DLD1 (cell line): ENCODE measurements at regions not wholly inside any gene's neighbourhood (a gene's known extent, or its start where the extent isn't known, plus 50 kb on each side); places are given as distances from the start of the nearest gene placed in this dataset.

Source experiments
- in situ Hi-C: cut with HindIII; loops from 2 replicates; pipeline ENCODE4 v1.10.0; 2017; ENCODE audit warnings: low sequenced_read_pairs

GRCh38 chr20:11323816-11324215 lies 593.9 kb upstream of the BTBD3 start:
- in situ Hi-C loops = no loop called here

- in situ Hi-C loops = no loop called here
These were observed 592.7 kb upstream of the BTBD3 start for GRCh38 chr20:11324990-11325389.

- in situ Hi-C loops = no loop called here
These were observed 588.9 kb upstream of the BTBD3 start for GRCh38 chr20:11328839-11329238.

- in situ Hi-C loops = no loop called here
These were observed 588.4 kb upstream of the BTBD3 start for GRCh38 chr20:11329271-11329670.

- in situ Hi-C loops = no loop called here
These were observed 586.6 kb upstream of the BTBD3 start for GRCh38 chr20:11331096-11331495.

- in situ Hi-C loops = no loop called here
These were observed 585.3 kb upstream of the BTBD3 start for GRCh38 chr20:11332381-11332780.

GRCh38 chr20:11333634-11334033 lies 584.1 kb upstream of the BTBD3 start:
- in situ Hi-C loops = no loop called here

GRCh38 chr20:11337361-11338130 lies 580.1 kb upstream of the BTBD3 start:
- in situ Hi-C loops = no loop called here

- in situ Hi-C loops = no loop called here
These were observed 579.0 kb upstream of the BTBD3 start for GRCh38 chr20:11338496-11339306.

- in situ Hi-C loops = no loop called here
These were observed 572.8 kb upstream of the BTBD3 start for GRCh38 chr20:11344939-11345338.

- in situ Hi-C loops = no loop called here
These were observed 570.0 kb upstream of the BTBD3 start for GRCh38 chr20:11347738-11348137.

GRCh38 chr20:11350126-11351005 lies 567.3 kb upstream of the BTBD3 start:
- in situ Hi-C loops = no loop called here

- in situ Hi-C loops = no loop called here
These were observed 565.7 kb upstream of the BTBD3 start for GRCh38 chr20:11352041-11352440.

GRCh38 chr20:11354846-11355245 lies 562.8 kb upstream of the BTBD3 start:
- in situ Hi-C loops = no loop called here

- in situ Hi-C loops = no loop called here
These were observed 562.3 kb upstream of the BTBD3 start for GRCh38 chr20:11355345-11355744.

- in situ Hi-C loops = no loop called here
These were observed 561.6 kb upstream of the BTBD3 start for GRCh38 chr20:11356061-11356460.

- in situ Hi-C loops = no loop called here
These were observed 555.2 kb upstream of the BTBD3 start for GRCh38 chr20:11362450-11362849.

GRCh38 chr20:11364736-11365135 lies 553.0 kb upstream of the BTBD3 start:
- in situ Hi-C loops = no loop called here

GRCh38 chr20:11366660-11367059 lies 551.0 kb upstream of the BTBD3 start:
- in situ Hi-C loops = no loop called here

- in situ Hi-C loops = no loop called here
These were observed 549.2 kb upstream of the BTBD3 start for GRCh38 chr20:11368499-11368898.
